HCT116 (cell line): ENCODE measurements at regions not wholly inside any gene's neighbourhood (a gene's known extent, or its start where the extent isn't known, plus 50 kb on each side); places are given as distances from the start of the nearest gene placed in this dataset.

ENCODE experiments used
- ATAC-seq: fragments of 200-7000 bp; cut with Tn5 transposase; 2 replicates; pipeline ENCODE4 v1.9.1; 2020; ENCODE audit warnings: mild to moderate bottlenecking, moderate library complexity
- BruUV-seq: library from RNA; stranded (reverse); fragments of 400-500 nt; replicated peaks from 2 replicates; lab custom pipeline; 2021; lab: Mats Ljungman, UMichigan
- CTCF ChIA-PET: fragments of 300-600 bp; sonication (Branson Sonifier 250); formaldehyde crosslinking; loops from one replicate; lab custom pipeline; 2021; ENCODE audit warnings: antibody characterized with exemption; lab: Charles Lee
- POLR2A ChIA-PET: fragments of 300-600, 350-600 bp; sonication (Branson Sonifier 250); formaldehyde crosslinking; loops from one replicate; lab custom pipeline; 2021; ENCODE audit warnings: antibody characterized with exemption; lab: Charles Lee
- RAD21 ChIA-PET, 2 experiments: fragments of 300-600 bp; sonication (Branson Sonifier 250); formaldehyde crosslinking; loops; one replicate each; lab custom pipeline; 2023; ENCODE audit warnings: low total read pairs in 2 of 2; ENCODE audit not compliant: uncharacterized antibody in 2 of 2, unreplicated experiment in 2 of 2, low non-redundant PET in 1 of 2; lab: Charles Lee
- DNase-seq: peaks from one replicate; pipeline ENCODE4 v3.0.0-alpha.2; 2010; ENCODE audit warnings: low read depth, low spot score
- H2AFZ ChIP-seq: fragments of 200-600 bp; shearing (Covaris generic), sonication (generic); 2 replicates; pipeline ENCODE4 v1.6.1; 2017; ENCODE audit warnings: low read depth, mixed run types, mixed read lengths, antibody characterized with exemption, low read length; ENCODE audit not compliant: poor library complexity, severe bottlenecking
- H3K27ac ChIP-seq: 2 replicates; pipeline ENCODE4 v1.5.1; 2012; ENCODE audit warnings: low read depth, low read length
- H3K27me3 ChIP-seq: fragments of 200-600 bp; sonication (generic); 2 replicates; pipeline ENCODE4 v1.6.1; 2016; ENCODE audit warnings: mixed run types, low read length, mixed read lengths; ENCODE audit not compliant: insufficient read depth
- H3K36me3 ChIP-seq, 2 experiments: fragments of 200-500 bp in 1 of 2; fragments of 200-600 bp in 1 of 2; sonication (Bioruptor generic) in 1 of 2; sonication (generic) in 1 of 2; 2 replicates each; pipeline versions ENCODE4 v1.5.1 to v1.6.1; 2014 to 2016; ENCODE audit warnings: low read length in 2 of 2, inconsistent platforms in 1 of 2, mixed read lengths in 1 of 2, mixed run types in 1 of 2; ENCODE audit not compliant: insufficient read depth in 2 of 2, control insufficient read depth in 1 of 2
- H3K4me1 ChIP-seq, 2 experiments: fragments of 200-600 bp in 1 of 2; sonication (generic) in 1 of 2; 2 replicates each; pipeline versions ENCODE4 v1.5.1 to v1.6.1; 2012 to 2017; ENCODE audit warnings: low read length in 2 of 2, inconsistent platforms in 1 of 2, mild to moderate bottlenecking in 1 of 2, mixed read lengths in 1 of 2, mixed run types in 1 of 2, moderate library complexity in 1 of 2; ENCODE audit not compliant: insufficient read depth in 2 of 2, control insufficient read depth in 1 of 2
- H3K4me2 ChIP-seq: fragments of 200-600 bp; sonication (generic); 2 replicates; pipeline ENCODE4 v1.6.1; 2017; ENCODE audit warnings: mixed run types, low read length, mixed read lengths
- H3K4me3 ChIP-seq, 2 experiments: fragments of 200-600 bp in 1 of 2; sonication (generic) in 1 of 2; replicated peaks in 1 of 2; 2 replicates each; pipeline ENCODE4 v1.5.1; 2011 to 2016; ENCODE audit warnings: low read length in 2 of 2, control low read depth in 1 of 2, low read depth in 1 of 2, mild to moderate bottlenecking in 1 of 2, mixed read lengths in 1 of 2, mixed run types in 1 of 2
- H3K79me2 ChIP-seq: fragments of 200-600 bp; sonication (generic); 2 replicates; pipeline ENCODE4 v1.6.1; 2017; ENCODE audit warnings: mild to moderate bottlenecking, mixed run types, low read length, moderate library complexity, mixed read lengths; ENCODE audit not compliant: insufficient read depth
- H3K9ac ChIP-seq: fragments of 200-600 bp; sonication (generic); 2 replicates; pipeline ENCODE4 v1.6.1; 2016; ENCODE audit warnings: low read length, mixed read lengths
- H3K9me2 ChIP-seq: fragments of 200-600 bp; sonication (generic), shearing (Covaris generic); 2 replicates; pipeline ENCODE4 v1.6.1; 2017; ENCODE audit warnings: mixed run types, mild to moderate bottlenecking, moderate library complexity; ENCODE audit not compliant: insufficient read depth
- H3K9me3 ChIP-seq, 2 experiments: fragments of 200-500 bp in 1 of 2; fragments of 200-600 bp in 1 of 2; sonication (Bioruptor generic) in 1 of 2; sonication (generic) in 1 of 2; 2 replicates each; pipeline ENCODE4 v1.6.1; 2014 to 2017; ENCODE audit warnings: low read length in 2 of 2, mixed read lengths in 2 of 2, inconsistent platforms in 1 of 2, low read depth in 1 of 2, mild to moderate bottlenecking in 1 of 2, mixed run types in 1 of 2, moderate library complexity in 1 of 2; ENCODE audit not compliant: control insufficient read depth in 1 of 2, insufficient read depth in 1 of 2
- H4K20me1 ChIP-seq: fragments of 200-600 bp; sonication (generic), shearing (Covaris generic); 2 replicates; pipeline ENCODE4 v1.6.1; 2017; ENCODE audit warnings: mixed run types, mild to moderate bottlenecking, moderate library complexity; ENCODE audit not compliant: insufficient read depth
- CBX3 ChIP-seq: IDR thresholded peaks from 2 replicates; pipeline ENCODE4 v1.6.1; 2012; ENCODE audit warnings: low read depth
- CEBPB ChIP-seq: IDR thresholded peaks from 2 replicates; pipeline ENCODE4 v1.6.1; 2012; ENCODE audit warnings: low read depth
- ELF1 ChIP-seq: IDR thresholded peaks from 2 replicates; pipeline ENCODE4 v1.6.1; 2012; ENCODE audit warnings: low read depth, borderline replicate concordance
- EZH2phosphoT487 ChIP-seq: fragments of 200-600 bp; IDR thresholded peaks from 2 replicates; pipeline ENCODE4 v1.6.1; 2018; ENCODE audit warnings: antibody characterized with exemption, borderline replicate concordance
- JUND ChIP-seq: IDR thresholded peaks from 2 replicates; pipeline ENCODE4 v1.6.1; 2012
- POLR2A ChIP-seq: IDR thresholded peaks from 2 replicates; pipeline ENCODE4 v1.7.0; 2011; ENCODE audit warnings: borderline replicate concordance; ENCODE audit not compliant: insufficient read depth, insufficient read length; ENCODE audit errors: extremely low read depth
- RAD21 ChIP-seq: IDR thresholded peaks from 2 replicates; pipeline ENCODE4 v1.6.1; 2012; ENCODE audit warnings: low read depth, mild to moderate bottlenecking
- SP1 ChIP-seq: IDR thresholded peaks from 2 replicates; pipeline ENCODE4 v1.6.1; 2012; ENCODE audit warnings: low read depth
- SRF ChIP-seq: IDR thresholded peaks from 2 replicates; pipeline ENCODE4 v1.6.1; 2012; ENCODE audit warnings: low read depth
- YY1 ChIP-seq: IDR thresholded peaks from 2 replicates; pipeline ENCODE4 v1.6.1; 2011; ENCODE audit warnings: low read length, low read depth, moderate library complexity, mild to moderate bottlenecking; ENCODE audit not compliant: insufficient replicate concordance; ENCODE audit errors: extremely low read depth
- intact Hi-C: fragments of 100-400 bp; cut with micrococcal nuclease; formaldehyde crosslinking; loops from 2 replicates; pipeline ENCODE4 v1.10.0; 2022
- TF ChIP-seq, protein P1 (sequence below), 3 experiments: fragments of 200-600 bp in 1 of 3; sonication (generic) in 1 of 3; IDR thresholded peaks in 2 of 3; conservative IDR thresholded peaks in 1 of 3; 2 replicates each; pipeline ENCODE4 v1.5.1; 2012 to 2017; ENCODE audit warnings: low read depth in 2 of 3, low read length in 2 of 3, antibody characterized with exemption in 1 of 3, borderline replicate concordance in 1 of 3, control low read depth in 1 of 3, mild to moderate bottlenecking in 1 of 3, mixed read lengths in 1 of 3, mixed run types in 1 of 3, moderate library complexity in 1 of 3; ENCODE audit not compliant: insufficient read depth in 1 of 3
- TF ChIP-seq, protein P2 (sequence below): IDR thresholded peaks from 2 replicates; pipeline ENCODE4 v1.6.1; 2012

DNA sequence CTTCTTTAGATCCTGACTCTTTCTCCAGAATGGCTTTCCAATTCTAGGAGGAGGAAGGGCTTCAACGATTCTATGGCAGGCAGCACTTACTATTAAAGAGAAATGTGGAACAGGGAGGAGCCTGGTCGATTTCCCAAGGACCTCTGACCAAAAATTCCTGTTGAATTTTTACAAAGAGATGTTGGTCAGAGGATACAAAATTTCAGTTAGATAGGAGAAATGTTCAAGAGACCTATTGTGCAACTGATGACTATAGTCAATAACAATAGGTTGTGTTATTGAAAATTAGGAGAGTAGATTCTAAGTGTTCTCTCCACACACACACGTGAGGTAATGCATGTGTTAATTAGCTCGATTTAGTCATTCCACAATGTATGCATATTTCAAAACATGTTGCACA is 130.1 kb upstream of the TNFAIP3 start:
- Histone ChIP-seq H3K9ac (no peak overlapping the region), H3K4me3 (no peak overlapping the region), H3K9me3 (no peaks in the 10 kb centered on the region), H3K4me1 (peaks cover 0 to 6% of the 10 kb centered on the region in 2 experiments; a peak in 2 of 4 replicates), H2AFZ (no peak overlapping the region), H3K36me3 (no peaks in the 10 kb centered on the region), H4K20me1 (no peaks in the 10 kb centered on the region), H3K27ac (no peak overlapping the region), H3K4me2 (no peak overlapping the region), H3K27me3 (no peaks in the 10 kb centered on the region), H3K79me2 (no peaks in the 10 kb centered on the region), H3K9me2 (no peaks in the 10 kb centered on the region)
- POLR2A ChIA-PET: no interaction called here
- RAD21 ChIA-PET: no interaction called here
- no TSS peak for BruUV-seq
- TF ChIP-seq SRF: no peak
- TF ChIP-seq CEBPB: no peak
- TF ChIP-seq EZH2phosphoT487: no peak
- no peak for TF ChIP-seq RAD21
- TF ChIP-seq CBX3: no peak
- TF ChIP-seq ELF1: no peak
- TF ChIP-seq YY1: no peak
- TF ChIP-seq JUND: no peak
- TF ChIP-seq, protein P1, sequence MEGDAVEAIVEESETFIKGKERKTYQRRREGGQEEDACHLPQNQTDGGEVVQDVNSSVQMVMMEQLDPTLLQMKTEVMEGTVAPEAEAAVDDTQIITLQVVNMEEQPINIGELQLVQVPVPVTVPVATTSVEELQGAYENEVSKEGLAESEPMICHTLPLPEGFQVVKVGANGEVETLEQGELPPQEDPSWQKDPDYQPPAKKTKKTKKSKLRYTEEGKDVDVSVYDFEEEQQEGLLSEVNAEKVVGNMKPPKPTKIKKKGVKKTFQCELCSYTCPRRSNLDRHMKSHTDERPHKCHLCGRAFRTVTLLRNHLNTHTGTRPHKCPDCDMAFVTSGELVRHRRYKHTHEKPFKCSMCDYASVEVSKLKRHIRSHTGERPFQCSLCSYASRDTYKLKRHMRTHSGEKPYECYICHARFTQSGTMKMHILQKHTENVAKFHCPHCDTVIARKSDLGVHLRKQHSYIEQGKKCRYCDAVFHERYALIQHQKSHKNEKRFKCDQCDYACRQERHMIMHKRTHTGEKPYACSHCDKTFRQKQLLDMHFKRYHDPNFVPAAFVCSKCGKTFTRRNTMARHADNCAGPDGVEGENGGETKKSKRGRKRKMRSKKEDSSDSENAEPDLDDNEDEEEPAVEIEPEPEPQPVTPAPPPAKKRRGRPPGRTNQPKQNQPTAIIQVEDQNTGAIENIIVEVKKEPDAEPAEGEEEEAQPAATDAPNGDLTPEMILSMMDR (IDR thresholded peaks at IDR 0.05 in 2 of 3, conservative IDR thresholded peaks at IDR 0.05 in 1 of 3; ENCODE audit: borderline replicate concordance in 1 of 3, insufficient read depth in 1 of 3, low read depth in 2 of 3, low read length in 2 of 3): no peak
- no peak for TF ChIP-seq SP1
- TF ChIP-seq, protein P2, sequence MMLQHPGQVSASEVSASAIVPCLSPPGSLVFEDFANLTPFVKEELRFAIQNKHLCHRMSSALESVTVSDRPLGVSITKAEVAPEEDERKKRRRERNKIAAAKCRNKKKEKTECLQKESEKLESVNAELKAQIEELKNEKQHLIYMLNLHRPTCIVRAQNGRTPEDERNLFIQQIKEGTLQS: no peak
- TF ChIP-seq POLR2A: no peak
- no peak for DNase-seq
- intact Hi-C loops: no loop called here
- CTCF ChIA-PET: no interaction called here
- no peak for ATAC-seq
